ENCODE measurements at regions not wholly inside any gene's neighbourhood (a gene's known extent, or its start where the extent isn't known, plus 50 kb on each side); places are given as distances from the start of the nearest gene placed in this dataset.

DNA sequence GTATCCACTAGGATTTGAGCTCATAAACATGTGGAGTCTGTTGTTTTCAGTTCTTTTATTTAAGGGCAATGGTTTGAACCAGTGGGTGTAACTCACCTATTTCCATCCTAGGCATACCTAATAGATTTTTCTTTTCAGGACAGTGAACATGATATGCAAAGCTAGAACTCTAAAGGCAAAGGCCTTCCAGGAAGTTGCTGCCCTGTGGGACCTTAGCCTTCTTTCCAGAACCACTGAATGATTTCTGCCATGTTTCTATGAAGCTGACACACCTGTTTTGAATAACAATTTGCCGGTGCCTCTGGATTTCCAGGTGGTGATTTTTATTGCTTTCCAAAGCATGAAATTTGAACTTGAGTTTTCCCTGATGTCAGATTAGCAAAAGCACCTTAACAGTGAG lies 372.9 kb upstream of the FAR2 start:
- TF ChIP-seq RUNX3 (IDR thresholded peaks at IDR 0.05; ENCODE audit: low read length): no peak
- no peak for TF ChIP-seq ZSCAN29 (IDR thresholded peaks at IDR 0.05)
- TF ChIP-seq EZH2 (IDR thresholded peaks at IDR 0.05; ENCODE audit: borderline replicate concordance, control insufficient read depth, low read depth, low read length): no peak
- TF ChIP-seq, protein P1, sequence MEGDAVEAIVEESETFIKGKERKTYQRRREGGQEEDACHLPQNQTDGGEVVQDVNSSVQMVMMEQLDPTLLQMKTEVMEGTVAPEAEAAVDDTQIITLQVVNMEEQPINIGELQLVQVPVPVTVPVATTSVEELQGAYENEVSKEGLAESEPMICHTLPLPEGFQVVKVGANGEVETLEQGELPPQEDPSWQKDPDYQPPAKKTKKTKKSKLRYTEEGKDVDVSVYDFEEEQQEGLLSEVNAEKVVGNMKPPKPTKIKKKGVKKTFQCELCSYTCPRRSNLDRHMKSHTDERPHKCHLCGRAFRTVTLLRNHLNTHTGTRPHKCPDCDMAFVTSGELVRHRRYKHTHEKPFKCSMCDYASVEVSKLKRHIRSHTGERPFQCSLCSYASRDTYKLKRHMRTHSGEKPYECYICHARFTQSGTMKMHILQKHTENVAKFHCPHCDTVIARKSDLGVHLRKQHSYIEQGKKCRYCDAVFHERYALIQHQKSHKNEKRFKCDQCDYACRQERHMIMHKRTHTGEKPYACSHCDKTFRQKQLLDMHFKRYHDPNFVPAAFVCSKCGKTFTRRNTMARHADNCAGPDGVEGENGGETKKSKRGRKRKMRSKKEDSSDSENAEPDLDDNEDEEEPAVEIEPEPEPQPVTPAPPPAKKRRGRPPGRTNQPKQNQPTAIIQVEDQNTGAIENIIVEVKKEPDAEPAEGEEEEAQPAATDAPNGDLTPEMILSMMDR (IDR thresholded peaks at IDR 0.05 in 2 of 3, conservative IDR thresholded peaks at IDR 0.05 in 1 of 3; ENCODE audit: control insufficient read depth in 2 of 3, extremely low read depth in 1 of 3, insufficient read depth in 1 of 3, low read depth in 3 of 3, low read length in 3 of 3): no peak
- no peak for TF ChIP-seq YY1 (IDR thresholded peaks at IDR 0.05; ENCODE audit: low read depth, low read length)
- TF ChIP-seq, protein P2, sequence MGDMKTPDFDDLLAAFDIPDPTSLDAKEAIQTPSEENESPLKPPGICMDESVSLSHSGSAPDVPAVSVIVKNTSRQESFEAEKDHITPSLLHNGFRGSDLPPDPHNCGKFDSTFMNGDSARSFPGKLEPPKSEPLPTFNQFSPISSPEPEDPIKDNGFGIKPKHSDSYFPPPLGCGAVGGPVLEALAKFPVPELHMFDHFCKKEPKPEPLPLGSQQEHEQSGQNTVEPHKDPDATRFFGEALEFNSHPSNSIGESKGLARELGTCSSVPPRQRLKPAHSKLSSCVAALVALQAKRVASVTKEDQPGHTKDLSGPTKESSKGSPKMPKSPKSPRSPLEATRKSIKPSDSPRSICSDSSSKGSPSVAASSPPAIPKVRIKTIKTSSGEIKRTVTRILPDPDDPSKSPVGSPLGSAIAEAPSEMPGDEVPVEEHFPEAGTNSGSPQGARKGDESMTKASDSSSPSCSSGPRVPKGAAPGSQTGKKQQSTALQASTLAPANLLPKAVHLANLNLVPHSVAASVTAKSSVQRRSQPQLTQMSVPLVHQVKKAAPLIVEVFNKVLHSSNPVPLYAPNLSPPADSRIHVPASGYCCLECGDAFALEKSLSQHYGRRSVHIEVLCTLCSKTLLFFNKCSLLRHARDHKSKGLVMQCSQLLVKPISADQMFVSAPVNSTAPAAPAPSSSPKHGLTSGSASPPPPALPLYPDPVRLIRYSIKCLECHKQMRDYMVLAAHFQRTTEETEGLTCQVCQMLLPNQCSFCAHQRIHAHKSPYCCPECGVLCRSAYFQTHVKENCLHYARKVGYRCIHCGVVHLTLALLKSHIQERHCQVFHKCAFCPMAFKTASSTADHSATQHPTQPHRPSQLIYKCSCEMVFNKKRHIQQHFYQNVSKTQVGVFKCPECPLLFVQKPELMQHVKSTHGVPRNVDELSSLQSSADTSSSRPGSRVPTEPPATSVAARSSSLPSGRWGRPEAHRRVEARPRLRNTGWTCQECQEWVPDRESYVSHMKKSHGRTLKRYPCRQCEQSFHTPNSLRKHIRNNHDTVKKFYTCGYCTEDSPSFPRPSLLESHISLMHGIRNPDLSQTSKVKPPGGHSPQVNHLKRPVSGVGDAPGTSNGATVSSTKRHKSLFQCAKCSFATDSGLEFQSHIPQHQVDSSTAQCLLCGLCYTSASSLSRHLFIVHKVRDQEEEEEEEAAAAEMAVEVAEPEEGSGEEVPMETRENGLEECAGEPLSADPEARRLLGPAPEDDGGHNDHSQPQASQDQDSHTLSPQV (IDR thresholded peaks at IDR 0.05): no peak
- TF ChIP-seq, protein P3, sequence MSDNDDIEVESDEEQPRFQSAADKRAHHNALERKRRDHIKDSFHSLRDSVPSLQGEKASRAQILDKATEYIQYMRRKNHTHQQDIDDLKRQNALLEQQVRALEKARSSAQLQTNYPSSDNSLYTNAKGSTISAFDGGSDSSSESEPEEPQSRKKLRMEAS (IDR thresholded peaks at IDR 0.05; ENCODE audit: low read depth, low read length): no peak
- TF ChIP-seq, protein P4, sequence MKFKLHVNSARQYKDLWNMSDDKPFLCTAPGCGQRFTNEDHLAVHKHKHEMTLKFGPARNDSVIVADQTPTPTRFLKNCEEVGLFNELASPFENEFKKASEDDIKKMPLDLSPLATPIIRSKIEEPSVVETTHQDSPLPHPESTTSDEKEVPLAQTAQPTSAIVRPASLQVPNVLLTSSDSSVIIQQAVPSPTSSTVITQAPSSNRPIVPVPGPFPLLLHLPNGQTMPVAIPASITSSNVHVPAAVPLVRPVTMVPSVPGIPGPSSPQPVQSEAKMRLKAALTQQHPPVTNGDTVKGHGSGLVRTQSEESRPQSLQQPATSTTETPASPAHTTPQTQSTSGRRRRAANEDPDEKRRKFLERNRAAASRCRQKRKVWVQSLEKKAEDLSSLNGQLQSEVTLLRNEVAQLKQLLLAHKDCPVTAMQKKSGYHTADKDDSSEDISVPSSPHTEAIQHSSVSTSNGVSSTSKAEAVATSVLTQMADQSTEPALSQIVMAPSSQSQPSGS (IDR thresholded peaks at IDR 0.05; ENCODE audit: low read length): no peak
- TF ChIP-seq MTA3 (IDR thresholded peaks at IDR 0.05; ENCODE audit: borderline replicate concordance, low read length): no peak
- no peak for TF ChIP-seq SP1 (IDR thresholded peaks at IDR 0.05; ENCODE audit: low read depth, low read length)
- TF ChIP-seq, protein P5, sequence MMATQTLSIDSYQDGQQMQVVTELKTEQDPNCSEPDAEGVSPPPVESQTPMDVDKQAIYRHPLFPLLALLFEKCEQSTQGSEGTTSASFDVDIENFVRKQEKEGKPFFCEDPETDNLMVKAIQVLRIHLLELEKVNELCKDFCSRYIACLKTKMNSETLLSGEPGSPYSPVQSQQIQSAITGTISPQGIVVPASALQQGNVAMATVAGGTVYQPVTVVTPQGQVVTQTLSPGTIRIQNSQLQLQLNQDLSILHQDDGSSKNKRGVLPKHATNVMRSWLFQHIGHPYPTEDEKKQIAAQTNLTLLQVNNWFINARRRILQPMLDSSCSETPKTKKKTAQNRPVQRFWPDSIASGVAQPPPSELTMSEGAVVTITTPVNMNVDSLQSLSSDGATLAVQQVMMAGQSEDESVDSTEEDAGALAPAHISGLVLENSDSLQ (IDR thresholded peaks at IDR 0.05): no peak
- no peak for TF ChIP-seq TAF1 (IDR thresholded peaks at IDR 0.05; ENCODE audit: borderline replicate concordance, low read depth, low read length)
